A549 (cell line): ENCODE measurements at regions not wholly inside any gene's neighbourhood (a gene's known extent, or its start where the extent isn't known, plus 50 kb on each side); places are given as distances from the start of the nearest gene placed in this dataset.

Experiments
- ATAC-seq, 2 experiments: fragments of 200-7000 bp in 1 of 2; fragments of >200 bp in 1 of 2; cut with Nextera tagmentation in 1 of 2; cut with Tn5 transposase in 1 of 2; 3 replicates each; pipeline versions ENCODE4 v1.8.0 to v1.9.1; 2018 to 2020; ENCODE audit warnings: mild to moderate bottlenecking in 1 of 2, moderate library complexity in 1 of 2
- CTCF ChIA-PET: fragments of 300-600 bp; sonication (Branson Sonifier 250); formaldehyde crosslinking; extraction: SDS; loops from one replicate; lab custom pipeline; 2021; ENCODE audit warnings: antibody characterized with exemption, inconsistent platforms; lab: Yijun Ruan, JAX
- POLR2A ChIA-PET: fragments of 350-600 bp; formaldehyde crosslinking; extraction: SDS; loops from one replicate; lab custom pipeline; 2021; ENCODE audit warnings: antibody characterized with exemption, inconsistent platforms; lab: Yijun Ruan, JAX
- DNase-seq, 2 experiments: peaks; one replicate each; pipeline versions ENCODE4 v3.0.0 to v3.0.0-alpha.2; 2011 to 2016; ENCODE audit warnings: low read depth in 1 of 2, low spot score in 1 of 2
- FAIRE-seq: peaks from 2 replicates; lab custom pipeline; 2011; peaks lifted over from hg19 to GRCh38; lab: Jason Lieb, UNC
- H3K27ac ChIP-seq, 2 experiments: fragments of >200 bp; sonication (Bioruptor Twin); formaldehyde crosslinking; 3 replicates each; pipeline ENCODE4 v1.5.1; 2016 to 2017
- H3K4me1 ChIP-seq: fragments of >200 bp; sonication (Bioruptor Twin); formaldehyde crosslinking; 3 replicates; pipeline ENCODE4 v1.6.1; 2016
- H3K4me2 ChIP-seq: fragments of >200 bp; sonication (Bioruptor Twin); formaldehyde crosslinking; 3 replicates; pipeline ENCODE4 v1.6.1; 2016
- H3K4me3 ChIP-seq: fragments of >200 bp; sonication (Bioruptor Twin); formaldehyde crosslinking; 3 replicates; pipeline ENCODE4 v1.5.1; 2016
- H3K9me3 ChIP-seq: fragments of >200 bp; sonication (Bioruptor Twin); formaldehyde crosslinking; 3 replicates; pipeline ENCODE4 v1.6.1; 2016
- CEBPB ChIP-seq, 2 experiments: fragments of >200 bp in 1 of 2; sonication (Bioruptor Twin) in 1 of 2; formaldehyde crosslinking in 1 of 2; IDR thresholded peaks; 2 replicates each; pipeline ENCODE4 v1.6.1; 2012 to 2016
- CHD2 ChIP-seq: fragments of 150-350 bp; IDR thresholded peaks from 2 replicates; pipeline ENCODE4 v1.6.1; 2014; ENCODE audit warnings: low read length; ENCODE audit not compliant: partially characterized antibody
- CHD4 ChIP-seq: fragments of 200-600 bp; sonication (generic); IDR thresholded peaks from 2 replicates; pipeline ENCODE4 v1.6.1; 2016; ENCODE audit warnings: antibody characterized with exemption, mild to moderate bottlenecking, borderline replicate concordance
- EHF ChIP-seq: fragments of 250-450 bp; sonication (Bioruptor Pico); IDR thresholded peaks from 2 replicates; pipeline ENCODE4 v1.5.0; 2020; ENCODE audit warnings: mild to moderate bottlenecking
- EP300 ChIP-seq, 2 experiments: fragments of >200 bp; sonication (Bioruptor Twin); formaldehyde crosslinking; IDR thresholded peaks; 2 replicates in 1 of 2; 3 replicates in 1 of 2; pipeline ENCODE4 v1.6.1; 2016 to 2017
- ESRRA ChIP-seq: fragments of 150-350 bp; IDR thresholded peaks from 2 replicates; pipeline ENCODE4 v1.6.1; 2014; ENCODE audit warnings: mild to moderate bottlenecking, low read length, borderline replicate concordance
- HEYL ChIP-seq: fragments of 250-450 bp; sonication (Bioruptor Pico); IDR thresholded peaks from 2 replicates; pipeline ENCODE4 v1.8.0; 2021; ENCODE audit warnings: mild to moderate bottlenecking, moderate library complexity
- KDM1A ChIP-seq: fragments of 200-600 bp; sonication (generic); IDR thresholded peaks from 2 replicates; pipeline ENCODE4 v1.6.1; 2016; ENCODE audit warnings: low read depth, mild to moderate bottlenecking
- MAFK ChIP-seq: fragments of 450-650 bp; IDR thresholded peaks from 2 replicates; pipeline ENCODE4 v1.6.1; 2014; ENCODE audit not compliant: partially characterized antibody
- MYC ChIP-seq: IDR thresholded peaks from 2 replicates; pipeline ENCODE4 v1.6.1; 2012; ENCODE audit warnings: mild to moderate bottlenecking, inconsistent platforms, low read length, improper control_type of control experiment, borderline replicate concordance
- NFE2L2 ChIP-seq: fragments of 150-350 bp; conservative IDR thresholded peaks from 2 replicates; pipeline ENCODE4 v1.6.1; 2014; ENCODE audit warnings: low read length
- NR3C1 ChIP-seq: fragments of >200 bp; sonication (Bioruptor Twin); formaldehyde crosslinking; IDR thresholded peaks from 3 replicates; pipeline ENCODE4 v1.6.1; 2017
- POLR2AphosphoS2 ChIP-seq: conservative IDR thresholded peaks from 2 replicates; pipeline ENCODE4 v1.6.1; 2012; ENCODE audit warnings: low read length, improper control_type of control experiment, inconsistent platforms
- RAD21 ChIP-seq, 2 experiments: fragments of >200 bp in 1 of 2; sonication (Bioruptor Twin) in 1 of 2; formaldehyde crosslinking in 1 of 2; IDR thresholded peaks in 1 of 2; conservative IDR thresholded peaks in 1 of 2; 2 replicates in 1 of 2; 3 replicates in 1 of 2; pipeline ENCODE4 v1.6.1; 2012 to 2018; ENCODE audit warnings: inconsistent platforms in 1 of 2
- RARB ChIP-seq: fragments of 250-450 bp; sonication (Bioruptor Pico); IDR thresholded peaks from 2 replicates; pipeline ENCODE4 v1.8.0; 2021; ENCODE audit warnings: mild to moderate bottlenecking, moderate library complexity
- SMC3 ChIP-seq: fragments of >200 bp; sonication (Bioruptor Twin); formaldehyde crosslinking; IDR thresholded peaks from 3 replicates; pipeline ENCODE4 v1.6.1; 2018; ENCODE audit warnings: inconsistent platforms
- TFCP2L1 ChIP-seq: fragments of 250-450 bp; sonication (Bioruptor Pico); IDR thresholded peaks from 2 replicates; pipeline ENCODE4 v1.5.0; 2021; ENCODE audit warnings: mild to moderate bottlenecking
- ZFP36 ChIP-seq: fragments of 450-650 bp; IDR thresholded peaks from 2 replicates; pipeline ENCODE4 v1.6.1; 2014; ENCODE audit warnings: borderline replicate concordance; ENCODE audit not compliant: partially characterized antibody
- ZNF302 ChIP-seq: fragments of 250-450 bp; sonication (Bioruptor Pico); IDR thresholded peaks from 2 replicates; pipeline ENCODE4 v1.9.0; 2021; ENCODE audit warnings: inconsistent platforms, mild to moderate bottlenecking, moderate library complexity
- ZSCAN20 ChIP-seq: fragments of 250-450 bp; sonication (Bioruptor Pico); IDR thresholded peaks from 2 replicates; pipeline ENCODE4 v1.8.0; 2022; ENCODE audit warnings: mild to moderate bottlenecking, moderate library complexity
- WGBS: methylation state at CpG from one replicate; pipeline ENCODE4 v1.1.6; 2017; ENCODE audit errors: missing lambda C conversion rate; 5-methylcytosine and 5-hydroxymethylcytosine counted together
- TF ChIP-seq, protein P1 (sequence below): fragments of 200-600 bp; sonication (generic); IDR thresholded peaks from 2 replicates; pipeline ENCODE4 v1.6.1; 2016; ENCODE audit warnings: antibody characterized with exemption, mild to moderate bottlenecking, moderate library complexity
- TF ChIP-seq, protein P2 (sequence below): IDR thresholded peaks from 2 replicates; pipeline ENCODE4 v1.6.1; 2012
- TF ChIP-seq, protein P3 (sequence below): fragments of >200 bp; sonication (Bioruptor Twin); formaldehyde crosslinking; IDR thresholded peaks from 3 replicates; pipeline ENCODE4 v1.6.1; 2016
- TF ChIP-seq, protein P4 (sequence below): IDR thresholded peaks from 2 replicates; pipeline ENCODE4 v1.6.1; 2012
- TF ChIP-seq, protein P5 (sequence below): fragments of 150-350 bp; IDR thresholded peaks from 2 replicates; pipeline ENCODE4 v1.6.1; 2014; ENCODE audit warnings: low read depth, mild to moderate bottlenecking, low read length
- TF ChIP-seq, protein P6 (sequence below): IDR thresholded peaks from 2 replicates; pipeline ENCODE4 v1.6.1; 2012; ENCODE audit warnings: low read depth, borderline replicate concordance

DNA sequence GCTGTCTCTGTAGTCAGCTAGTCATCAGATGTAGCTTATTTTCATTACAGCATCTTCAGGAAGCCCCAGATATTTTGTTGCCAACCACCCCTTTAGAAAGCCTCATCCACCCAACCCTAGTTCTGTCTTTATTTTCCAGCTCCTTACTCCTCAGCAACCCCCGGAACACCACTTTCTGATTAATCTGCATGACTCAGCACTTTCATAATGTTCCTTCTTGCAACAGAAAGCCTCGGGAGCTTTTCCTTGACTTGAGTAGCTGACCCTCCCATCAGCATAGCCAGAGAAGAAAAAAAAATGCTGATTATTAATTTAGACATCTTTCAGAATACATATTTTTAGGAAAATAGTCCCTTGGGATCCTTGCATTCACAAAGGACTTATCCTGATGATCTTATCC lies 244.0 kb upstream of the CXCL12 start:
- Histone ChIP-seq H3K4me1 (no peaks in the 10 kb centered on the region), H3K4me3 (no peak overlapping the region), H3K27ac (peak overlapping the region; percentile 41 to 63; a peak in 5 of 6 replicates), H3K4me2 (peak overlapping the region; percentile 11; the same call in 2 of the 3 replicates), H3K9me3 (no peaks in the 10 kb centered on the region; the same call in 1 of the 3 replicates)
- POLR2A ChIA-PET = no interaction called here
- TF ChIP-seq MAFK (peak; percentile 98), KDM1A (no peak), NFE2L2 (peak; percentile 93), CEBPB (IDR thresholded peaks at IDR 0.05) (peak in 1 of 2 experiments; percentile 32; a peak in 1 of 4 replicates)
- WGBS = 0% methylated on average over 2 of the region's 2 CpGs
- no peak; a peak in 1 of 6 replicates for ATAC-seq
- no peak for FAIRE-seq
- peak in 1 of 2 experiments; percentile 56 for DNase-seq
- CTCF ChIA-PET = interaction anchor here (0.9 to 1.0 kb wide), 2 partner anchors 10 to 21 kb away, joined by 3 to 4 read pairs; no protein-coding TSS in a partner anchor

DNA sequence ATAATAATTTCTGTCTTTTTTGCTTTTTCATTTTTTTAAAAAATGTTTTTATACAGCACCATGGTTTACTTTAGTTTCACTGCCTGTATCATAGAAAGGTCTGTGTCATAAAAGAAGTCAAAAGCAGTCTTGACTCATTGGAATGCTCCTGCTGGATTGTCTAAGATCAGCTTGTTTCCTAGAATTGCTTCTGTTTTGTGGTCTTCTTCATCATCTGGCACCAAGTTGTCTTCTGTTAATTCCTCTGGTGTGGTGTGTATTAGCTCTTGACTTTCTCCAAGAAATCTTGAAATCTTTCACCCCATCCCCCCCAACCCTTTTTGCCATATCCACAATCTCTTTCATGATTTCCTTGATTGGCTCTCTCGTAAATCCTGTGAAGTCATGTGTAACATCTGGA lies 250.3 kb upstream of the CXCL12 start:
- WGBS = 33% methylated on average over 1 of the region's 1 CpG
- FAIRE-seq = no peak
- Histone ChIP-seq H3K4me3 (no peak overlapping the region), H3K4me1 (no peaks in the 10 kb centered on the region), H3K4me2 (no peak overlapping the region), H3K27ac (no peak overlapping the region), H3K9me3 (no peaks in the 10 kb centered on the region; the same call in 2 of the 3 replicates)
- no peak for ATAC-seq
- TF ChIP-seq HEYL (CRISPR knock-in tag) = no peak
- no peak for TF ChIP-seq CHD2
- no peak for TF ChIP-seq RARB (CRISPR knock-in tag)
- DNase-seq = no peak
- CTCF ChIA-PET = no interaction called here
- POLR2A ChIA-PET = no interaction called here

DNA sequence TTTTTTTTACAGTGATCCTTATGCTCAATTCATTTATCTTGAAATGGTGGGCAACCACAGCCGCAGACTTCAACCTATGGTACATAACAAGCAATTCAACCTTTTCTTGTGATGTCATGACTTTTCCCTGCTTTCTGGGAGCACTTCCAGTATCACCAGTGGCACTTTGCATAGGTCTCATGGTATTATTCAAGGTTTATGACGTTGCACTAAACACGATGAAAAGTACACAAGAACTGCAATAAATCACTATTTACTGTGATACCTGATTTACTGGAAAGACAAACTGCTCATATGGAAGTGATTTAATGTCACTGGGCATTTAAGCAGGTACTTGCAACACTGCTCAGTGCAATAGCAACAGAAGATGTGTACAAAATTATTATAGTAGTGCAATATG lies 251.7 kb upstream of the CXCL12 start:
- 0% methylated on average over 3 of the region's 3 CpGs for WGBS
- H3K4me3 ChIP-seq = no peak overlapping the region
- H3K9me3 ChIP-seq = no peaks in the 10 kb centered on the region; the same call in 2 of the 3 replicates
- no peak overlapping the region for H3K27ac ChIP-seq
- DNase-seq (no peak), FAIRE-seq (no peak)
- CTCF ChIA-PET = no interaction called here
- no peaks in the 10 kb centered on the region for H3K4me1 ChIP-seq
- no peak for TF ChIP-seq EHF (CRISPR knock-in tag)
- no peak for TF ChIP-seq EP300 (IDR thresholded peaks at IDR 0.05)
- TF ChIP-seq, protein P1, sequence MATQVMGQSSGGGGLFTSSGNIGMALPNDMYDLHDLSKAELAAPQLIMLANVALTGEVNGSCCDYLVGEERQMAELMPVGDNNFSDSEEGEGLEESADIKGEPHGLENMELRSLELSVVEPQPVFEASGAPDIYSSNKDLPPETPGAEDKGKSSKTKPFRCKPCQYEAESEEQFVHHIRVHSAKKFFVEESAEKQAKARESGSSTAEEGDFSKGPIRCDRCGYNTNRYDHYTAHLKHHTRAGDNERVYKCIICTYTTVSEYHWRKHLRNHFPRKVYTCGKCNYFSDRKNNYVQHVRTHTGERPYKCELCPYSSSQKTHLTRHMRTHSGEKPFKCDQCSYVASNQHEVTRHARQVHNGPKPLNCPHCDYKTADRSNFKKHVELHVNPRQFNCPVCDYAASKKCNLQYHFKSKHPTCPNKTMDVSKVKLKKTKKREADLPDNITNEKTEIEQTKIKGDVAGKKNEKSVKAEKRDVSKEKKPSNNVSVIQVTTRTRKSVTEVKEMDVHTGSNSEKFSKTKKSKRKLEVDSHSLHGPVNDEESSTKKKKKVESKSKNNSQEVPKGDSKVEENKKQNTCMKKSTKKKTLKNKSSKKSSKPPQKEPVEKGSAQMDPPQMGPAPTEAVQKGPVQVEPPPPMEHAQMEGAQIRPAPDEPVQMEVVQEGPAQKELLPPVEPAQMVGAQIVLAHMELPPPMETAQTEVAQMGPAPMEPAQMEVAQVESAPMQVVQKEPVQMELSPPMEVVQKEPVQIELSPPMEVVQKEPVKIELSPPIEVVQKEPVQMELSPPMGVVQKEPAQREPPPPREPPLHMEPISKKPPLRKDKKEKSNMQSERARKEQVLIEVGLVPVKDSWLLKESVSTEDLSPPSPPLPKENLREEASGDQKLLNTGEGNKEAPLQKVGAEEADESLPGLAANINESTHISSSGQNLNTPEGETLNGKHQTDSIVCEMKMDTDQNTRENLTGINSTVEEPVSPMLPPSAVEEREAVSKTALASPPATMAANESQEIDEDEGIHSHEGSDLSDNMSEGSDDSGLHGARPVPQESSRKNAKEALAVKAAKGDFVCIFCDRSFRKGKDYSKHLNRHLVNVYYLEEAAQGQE = no peak
- TF ChIP-seq, protein P2, sequence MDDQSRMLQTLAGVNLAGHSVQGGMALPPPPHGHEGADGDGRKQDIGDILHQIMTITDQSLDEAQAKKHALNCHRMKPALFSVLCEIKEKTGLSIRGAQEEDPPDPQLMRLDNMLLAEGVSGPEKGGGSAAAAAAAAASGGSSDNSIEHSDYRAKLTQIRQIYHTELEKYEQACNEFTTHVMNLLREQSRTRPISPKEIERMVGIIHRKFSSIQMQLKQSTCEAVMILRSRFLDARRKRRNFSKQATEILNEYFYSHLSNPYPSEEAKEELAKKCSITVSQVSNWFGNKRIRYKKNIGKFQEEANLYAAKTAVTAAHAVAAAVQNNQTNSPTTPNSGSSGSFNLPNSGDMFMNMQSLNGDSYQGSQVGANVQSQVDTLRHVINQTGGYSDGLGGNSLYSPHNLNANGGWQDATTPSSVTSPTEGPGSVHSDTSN = no peak
- TF ChIP-seq, protein P3, sequence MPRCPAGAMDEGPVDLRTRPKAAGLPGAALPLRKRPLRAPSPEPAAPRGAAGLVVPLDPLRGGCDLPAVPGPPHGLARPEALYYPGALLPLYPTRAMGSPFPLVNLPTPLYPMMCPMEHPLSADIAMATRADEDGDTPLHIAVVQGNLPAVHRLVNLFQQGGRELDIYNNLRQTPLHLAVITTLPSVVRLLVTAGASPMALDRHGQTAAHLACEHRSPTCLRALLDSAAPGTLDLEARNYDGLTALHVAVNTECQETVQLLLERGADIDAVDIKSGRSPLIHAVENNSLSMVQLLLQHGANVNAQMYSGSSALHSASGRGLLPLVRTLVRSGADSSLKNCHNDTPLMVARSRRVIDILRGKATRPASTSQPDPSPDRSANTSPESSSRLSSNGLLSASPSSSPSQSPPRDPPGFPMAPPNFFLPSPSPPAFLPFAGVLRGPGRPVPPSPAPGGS = no peak
- TF ChIP-seq, protein P4, sequence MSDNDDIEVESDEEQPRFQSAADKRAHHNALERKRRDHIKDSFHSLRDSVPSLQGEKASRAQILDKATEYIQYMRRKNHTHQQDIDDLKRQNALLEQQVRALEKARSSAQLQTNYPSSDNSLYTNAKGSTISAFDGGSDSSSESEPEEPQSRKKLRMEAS = no peak
- TF ChIP-seq SMC3 = no peak
- TF ChIP-seq, protein P5, sequence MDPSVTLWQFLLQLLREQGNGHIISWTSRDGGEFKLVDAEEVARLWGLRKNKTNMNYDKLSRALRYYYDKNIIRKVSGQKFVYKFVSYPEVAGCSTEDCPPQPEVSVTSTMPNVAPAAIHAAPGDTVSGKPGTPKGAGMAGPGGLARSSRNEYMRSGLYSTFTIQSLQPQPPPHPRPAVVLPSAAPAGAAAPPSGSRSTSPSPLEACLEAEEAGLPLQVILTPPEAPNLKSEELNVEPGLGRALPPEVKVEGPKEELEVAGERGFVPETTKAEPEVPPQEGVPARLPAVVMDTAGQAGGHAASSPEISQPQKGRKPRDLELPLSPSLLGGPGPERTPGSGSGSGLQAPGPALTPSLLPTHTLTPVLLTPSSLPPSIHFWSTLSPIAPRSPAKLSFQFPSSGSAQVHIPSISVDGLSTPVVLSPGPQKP = no peak
- TF ChIP-seq TFCP2L1 = no peak
- TF ChIP-seq MYC = no peak
- TF ChIP-seq NR3C1 = no peak
- no peak for TF ChIP-seq CHD4
- no peak for TF ChIP-seq ZSCAN20 (CRISPR knock-in tag)
- TF ChIP-seq ZFP36 = no peak
- no peak for TF ChIP-seq RAD21 (conservative IDR thresholded peaks at IDR 0.05 in 1 of 2, IDR thresholded peaks at IDR 0.05 in 1 of 2)
- no peak for TF ChIP-seq ZNF302 (CRISPR knock-in tag)
- no peak for TF ChIP-seq ESRRA
- TF ChIP-seq POLR2AphosphoS2 = no peak
- TF ChIP-seq, protein P6, sequence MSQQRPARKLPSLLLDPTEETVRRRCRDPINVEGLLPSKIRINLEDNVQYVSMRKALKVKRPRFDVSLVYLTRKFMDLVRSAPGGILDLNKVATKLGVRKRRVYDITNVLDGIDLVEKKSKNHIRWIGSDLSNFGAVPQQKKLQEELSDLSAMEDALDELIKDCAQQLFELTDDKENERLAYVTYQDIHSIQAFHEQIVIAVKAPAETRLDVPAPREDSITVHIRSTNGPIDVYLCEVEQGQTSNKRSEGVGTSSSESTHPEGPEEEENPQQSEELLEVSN = no peak
- TF ChIP-seq, all 56 proteins: peak for 0
- POLR2A ChIA-PET = no interaction called here
- H3K4me2 ChIP-seq = no peak overlapping the region
- ATAC-seq = no peak
